ENCODE measurements at regions not wholly inside any gene's neighbourhood (a gene's known extent, or its start where the extent isn't known, plus 50 kb on each side); places are given as distances from the start of the nearest gene placed in this dataset.

DNA sequence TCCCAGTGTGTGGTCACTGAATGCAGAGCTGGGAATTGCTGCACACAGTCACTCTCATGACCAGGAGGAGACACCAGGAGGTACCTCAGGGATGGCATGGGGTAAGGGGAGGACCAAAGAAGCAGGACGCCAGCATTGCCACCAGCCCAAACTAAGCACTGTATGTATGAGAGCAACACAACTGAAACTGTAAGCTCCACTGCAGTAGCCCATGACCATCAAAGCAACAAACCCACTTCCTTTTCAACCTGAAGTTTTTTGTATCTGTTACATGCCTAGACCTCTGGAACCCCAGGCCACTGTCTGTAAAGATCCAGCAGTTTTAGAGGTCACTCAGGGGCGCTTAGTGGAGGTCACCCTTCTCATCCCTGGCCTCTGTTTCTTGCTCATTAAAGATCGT is 164.3 kb downstream of the SETD4 start:
- H3K4me1 Mint-ChIP-seq (ENCODE audit: unreplicated experiment): no peaks in the 10 kb centered on the region
- H3K9me3 Mint-ChIP-seq (ENCODE audit: unreplicated experiment): no peaks in the 10 kb centered on the region
- TF ChIP-seq, protein P1, sequence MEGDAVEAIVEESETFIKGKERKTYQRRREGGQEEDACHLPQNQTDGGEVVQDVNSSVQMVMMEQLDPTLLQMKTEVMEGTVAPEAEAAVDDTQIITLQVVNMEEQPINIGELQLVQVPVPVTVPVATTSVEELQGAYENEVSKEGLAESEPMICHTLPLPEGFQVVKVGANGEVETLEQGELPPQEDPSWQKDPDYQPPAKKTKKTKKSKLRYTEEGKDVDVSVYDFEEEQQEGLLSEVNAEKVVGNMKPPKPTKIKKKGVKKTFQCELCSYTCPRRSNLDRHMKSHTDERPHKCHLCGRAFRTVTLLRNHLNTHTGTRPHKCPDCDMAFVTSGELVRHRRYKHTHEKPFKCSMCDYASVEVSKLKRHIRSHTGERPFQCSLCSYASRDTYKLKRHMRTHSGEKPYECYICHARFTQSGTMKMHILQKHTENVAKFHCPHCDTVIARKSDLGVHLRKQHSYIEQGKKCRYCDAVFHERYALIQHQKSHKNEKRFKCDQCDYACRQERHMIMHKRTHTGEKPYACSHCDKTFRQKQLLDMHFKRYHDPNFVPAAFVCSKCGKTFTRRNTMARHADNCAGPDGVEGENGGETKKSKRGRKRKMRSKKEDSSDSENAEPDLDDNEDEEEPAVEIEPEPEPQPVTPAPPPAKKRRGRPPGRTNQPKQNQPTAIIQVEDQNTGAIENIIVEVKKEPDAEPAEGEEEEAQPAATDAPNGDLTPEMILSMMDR (IDR thresholded peaks at IDR 0.05; ENCODE audit: unreplicated experiment): no peak
- no peak overlapping the region for H3K4me3 Mint-ChIP-seq (ENCODE audit: unreplicated experiment)
- H3K36me3 Mint-ChIP-seq (ENCODE audit: low read depth, unreplicated experiment): no peaks in the 10 kb centered on the region
- H3K27me3 Mint-ChIP-seq (ENCODE audit: unreplicated experiment): no peaks in the 10 kb centered on the region
- no peak for DNase-seq (ENCODE audit: low spot score)
- no peak overlapping the region for H3K27ac Mint-ChIP-seq (ENCODE audit: unreplicated experiment)

DNA sequence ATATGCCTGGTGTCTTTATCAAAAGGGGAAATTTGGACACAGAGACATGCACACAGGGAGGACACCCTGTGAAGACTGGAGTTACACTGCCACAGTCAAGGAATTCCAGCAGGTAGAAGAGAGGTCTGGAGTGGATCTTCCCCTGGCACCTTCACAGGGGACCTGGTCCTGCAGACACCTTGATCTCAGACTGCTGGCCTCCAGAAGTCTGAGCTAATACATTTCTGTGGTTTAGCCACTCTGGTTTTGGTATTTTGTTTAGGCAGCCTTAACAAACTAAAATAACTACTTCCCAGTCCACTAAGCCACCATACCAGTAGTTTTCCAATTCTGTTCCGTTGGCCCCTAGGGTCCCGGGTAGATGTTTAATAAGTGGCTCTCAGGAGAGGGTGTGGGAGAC is 164.7 kb downstream of the SETD4 start:
- no peaks in the 10 kb centered on the region for H3K27me3 Mint-ChIP-seq (ENCODE audit: unreplicated experiment)
- no peaks in the 10 kb centered on the region for H3K36me3 Mint-ChIP-seq (ENCODE audit: low read depth, unreplicated experiment)
- H3K9me3 Mint-ChIP-seq (ENCODE audit: unreplicated experiment): no peaks in the 10 kb centered on the region
- no peaks in the 10 kb centered on the region for H3K4me1 Mint-ChIP-seq (ENCODE audit: unreplicated experiment)
- TF ChIP-seq, protein P1 (IDR thresholded peaks at IDR 0.05; ENCODE audit: unreplicated experiment): no peak
- no peak for DNase-seq (ENCODE audit: low spot score)
- no peak overlapping the region for H3K4me3 Mint-ChIP-seq (ENCODE audit: unreplicated experiment)
- no peak overlapping the region for H3K27ac Mint-ChIP-seq (ENCODE audit: unreplicated experiment)

DNA sequence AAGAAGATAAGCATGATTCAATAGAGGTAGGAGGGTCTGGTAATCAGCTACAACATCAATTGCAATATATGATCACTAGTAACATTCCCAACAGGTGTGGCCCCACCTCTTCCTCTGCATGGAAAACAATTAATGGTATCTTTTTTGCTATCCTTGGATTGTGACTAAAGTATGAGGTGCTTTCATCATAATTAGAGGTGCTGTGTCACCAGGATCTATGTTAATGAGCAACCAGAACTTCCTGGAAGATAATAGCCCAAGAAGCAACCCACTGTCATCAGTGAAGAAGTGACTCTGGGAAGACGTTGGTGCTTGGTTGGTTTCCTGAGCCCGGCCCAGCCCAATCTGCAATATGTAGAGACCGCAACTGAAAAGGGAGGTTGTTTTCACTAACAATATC is 167.2 kb downstream of the SETD4 start:
- no peak overlapping the region for H3K4me3 Mint-ChIP-seq (ENCODE audit: unreplicated experiment)

DNA sequence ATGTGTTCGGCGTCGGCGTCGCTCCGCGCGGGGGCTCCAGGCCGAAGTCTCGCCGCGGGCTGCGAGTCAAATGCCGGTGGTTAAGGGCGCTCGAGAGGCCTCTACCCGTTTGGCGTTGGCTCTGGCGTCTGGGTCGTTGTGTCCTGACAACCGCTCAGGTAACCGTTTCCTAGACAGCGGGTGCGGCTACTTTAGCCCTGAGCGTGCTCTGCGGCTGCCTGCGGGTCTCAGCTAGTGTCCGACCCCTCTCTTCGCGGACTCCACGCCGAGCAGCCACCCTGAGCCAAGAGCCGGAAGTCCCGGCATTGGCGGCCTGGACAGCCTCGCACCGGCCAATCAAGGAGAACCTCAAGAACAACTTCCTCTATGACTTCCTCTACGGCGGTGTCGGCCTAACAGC is 173.4 kb downstream of the SETD4 start:
- TF ChIP-seq, protein P1 (IDR thresholded peaks at IDR 0.05; ENCODE audit: unreplicated experiment): no peak
- no peak overlapping the region for H3K27ac Mint-ChIP-seq (ENCODE audit: unreplicated experiment)
- no peaks in the 10 kb centered on the region for H3K27me3 Mint-ChIP-seq (ENCODE audit: unreplicated experiment)
- no peaks in the 10 kb centered on the region for H3K36me3 Mint-ChIP-seq (ENCODE audit: low read depth, unreplicated experiment)
- H3K9me3 Mint-ChIP-seq (ENCODE audit: unreplicated experiment): no peaks in the 10 kb centered on the region
- H3K4me3 Mint-ChIP-seq (ENCODE audit: unreplicated experiment): no peak overlapping the region
- no peaks in the 10 kb centered on the region for H3K4me1 Mint-ChIP-seq (ENCODE audit: unreplicated experiment)
- no peak for DNase-seq (ENCODE audit: low spot score)

More for the DNA sequence above, 167.2 kb downstream of the SETD4 start:
- Mint-ChIP-seq H3K9me3 (ENCODE audit: unreplicated experiment) (no peaks in the 10 kb centered on the region), H3K36me3 (ENCODE audit: low read depth, unreplicated experiment) (no peaks in the 10 kb centered on the region), H3K27ac (ENCODE audit: unreplicated experiment) (no peak overlapping the region), H3K4me1 (ENCODE audit: unreplicated experiment) (no peaks in the 10 kb centered on the region), H3K27me3 (ENCODE audit: unreplicated experiment) (no peaks in the 10 kb centered on the region)
- no peak for DNase-seq (ENCODE audit: low spot score)
- TF ChIP-seq, protein P1 (IDR thresholded peaks at IDR 0.05; ENCODE audit: unreplicated experiment): no peak

DNA sequence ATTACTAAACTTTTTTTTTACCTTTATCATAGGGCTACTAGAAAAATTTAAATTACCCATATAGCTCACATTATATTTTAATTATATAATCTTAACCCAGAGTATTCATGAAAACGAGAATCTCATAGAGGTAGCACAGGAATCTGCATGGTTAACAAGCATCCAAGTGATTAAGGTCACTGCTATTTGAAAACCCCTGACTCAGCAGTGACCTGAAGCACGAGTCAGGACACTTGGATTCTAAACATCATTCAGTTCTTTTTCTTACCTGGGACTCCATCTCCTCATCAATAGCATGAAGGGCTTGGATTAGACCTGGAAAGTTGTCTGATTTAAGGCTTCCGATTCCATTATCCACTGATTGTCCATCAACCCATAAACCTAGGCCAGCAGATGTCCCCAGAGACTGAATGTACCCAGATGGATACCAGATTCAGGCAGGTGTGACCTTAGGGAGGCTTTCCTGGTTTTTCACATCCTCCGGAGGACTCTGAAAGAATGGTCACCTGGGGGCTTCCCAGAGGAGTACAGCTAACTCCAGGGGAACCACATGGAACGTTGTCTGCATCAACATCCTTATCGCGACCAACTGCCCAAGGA is 174.3 kb downstream of the SETD4 start:
- Mint-ChIP-seq H3K36me3 (ENCODE audit: low read depth, unreplicated experiment) (no peaks in the 10 kb centered on the region), H3K27me3 (ENCODE audit: unreplicated experiment) (no peaks in the 10 kb centered on the region), H3K4me1 (ENCODE audit: unreplicated experiment) (no peaks in the 10 kb centered on the region), H3K9me3 (ENCODE audit: unreplicated experiment) (no peaks in the 10 kb centered on the region), H3K4me3 (ENCODE audit: unreplicated experiment) (no peak overlapping the region), H3K27ac (ENCODE audit: unreplicated experiment) (no peak overlapping the region)
- TF ChIP-seq, protein P1 (IDR thresholded peaks at IDR 0.05; ENCODE audit: unreplicated experiment): no peak
- DNase-seq (ENCODE audit: low spot score): no peak

Data from endothelial cell (in vitro differentiated cells).